K562 (cell line): ENCODE measurements at regions not wholly inside any gene's neighbourhood (a gene's known extent, or its start where the extent isn't known, plus 50 kb on each side); places are given as distances from the start of the nearest gene placed in this dataset.

Source experiments
- ATAC-seq: fragments of 200-7000 bp; cut with Tn5 transposase; 3 replicates; pipeline ENCODE4 v1.9.1; 2020; ENCODE audit warnings: moderate library complexity
- BruUV-seq: library from RNA; stranded (reverse); fragments of 400-500 nt; replicated peaks from 2 replicates; lab custom pipeline; 2021; lab: Mats Ljungman, UMichigan
- CTCF ChIA-PET: fragments of 300-600 bp; formaldehyde crosslinking; extraction: SDS; loops from one replicate; lab custom pipeline; 2021; ENCODE audit warnings: low intra/inter-chr PET ratio; lab: Yijun Ruan, JAX
- POLR2A ChIA-PET: fragments of 300-600, 350-650 bp; sonication (Branson Sonifier 250); formaldehyde crosslinking; extraction: SDS; loops from one replicate; lab custom pipeline; 2021; ENCODE audit warnings: antibody characterized with exemption, inconsistent platforms; lab: Yijun Ruan, JAX
- DNase-seq, 4 experiments: peaks; one replicate each; pipeline versions ENCODE4 v3.0.0 to v3.0.0-alpha.2; 2011 to 2018; ENCODE audit warnings: low spot score in 3 of 4, mixed read lengths in 3 of 4; ENCODE audit errors: extremely low read depth in 1 of 4
- FAIRE-seq: peaks from 2 replicates; lab custom pipeline; 2011; peaks lifted over from hg19 to GRCh38; lab: Jason Lieb, UNC
- H2AFZ ChIP-seq: 2 replicates; pipeline ENCODE4 v1.6.0; 2011; ENCODE audit warnings: low read depth, low read length, control low read depth, inconsistent platforms
- H3K27ac ChIP-seq: fragments of 200-600 bp; 3 replicates; pipeline ENCODE4 v1.8.0; 2011; ENCODE audit warnings: low read depth, mild to moderate bottlenecking, control low read depth, inconsistent platforms, low read length, moderate library complexity, mixed read lengths; ENCODE audit errors: extremely low read depth
- H3K27me3 ChIP-seq, 2 experiments: fragments of 300-600 bp in 1 of 2; 2 replicates in 1 of 2; 3 replicates in 1 of 2; pipeline versions ENCODE4 v1.6.0 to v1.8.0; 2011; ENCODE audit warnings: inconsistent platforms in 2 of 2, low read length in 2 of 2, mild to moderate bottlenecking in 1 of 2, mixed read lengths in 1 of 2, moderate library complexity in 1 of 2; ENCODE audit not compliant: control insufficient read depth in 2 of 2, insufficient read depth in 2 of 2
- H3K36me3 ChIP-seq: fragments of 300-600 bp; 3 replicates; pipeline ENCODE4 v1.8.0; 2011; ENCODE audit warnings: mild to moderate bottlenecking, low read length, inconsistent platforms; ENCODE audit not compliant: control insufficient read depth, insufficient read depth
- H3K4me1 ChIP-seq, 2 experiments: fragments of 200-600 bp in 1 of 2; replicated peaks in 1 of 2; 2 replicates in 1 of 2; 3 replicates in 1 of 2; pipeline versions ENCODE4 v1.5.1 to v1.8.0; 2011; ENCODE audit warnings: inconsistent platforms in 2 of 2, low read length in 2 of 2, mild to moderate bottlenecking in 1 of 2, mixed read lengths in 1 of 2, moderate library complexity in 1 of 2; ENCODE audit not compliant: control insufficient read depth in 2 of 2, insufficient read depth in 2 of 2
- H3K4me2 ChIP-seq: 2 replicates; pipeline ENCODE4 v1.6.1; 2011; ENCODE audit warnings: low read length, control low read depth, inconsistent platforms, mixed read lengths; ENCODE audit not compliant: insufficient read depth
- H3K4me3 ChIP-seq: fragments of 200-600 bp; sonication (generic), shearing (Covaris generic); 2 replicates; pipeline ENCODE4 v1.5.1; 2016; ENCODE audit warnings: control low read depth, inconsistent platforms
- H3K79me2 ChIP-seq: fragments of 200-600 bp; 3 replicates; pipeline ENCODE4 v1.8.0; 2011; ENCODE audit warnings: low read length, inconsistent platforms; ENCODE audit not compliant: control insufficient read depth, insufficient read depth
- H3K9ac ChIP-seq, 2 experiments: 2 replicates each; pipeline versions ENCODE4 v1.6.0 to v1.6.1; 2011; ENCODE audit warnings: low read depth in 2 of 2, low read length in 2 of 2, control low read depth in 1 of 2, inconsistent platforms in 1 of 2, mild to moderate bottlenecking in 1 of 2, mixed read lengths in 1 of 2; ENCODE audit not compliant: insufficient read depth in 1 of 2
- H3K9me1 ChIP-seq: one replicate; pipeline ENCODE4 v1.6.0; 2011; ENCODE audit warnings: inconsistent platforms, mild to moderate bottlenecking, low read length, moderate library complexity; ENCODE audit not compliant: control insufficient read depth, insufficient read depth
- H3K9me3 ChIP-seq: replicated peaks from 2 replicates; pipeline ENCODE4 v1.5.1; 2011; ENCODE audit warnings: low read depth, low read length, inconsistent platforms; ENCODE audit not compliant: control insufficient read depth, insufficient read depth
- H4K20me1 ChIP-seq: replicated peaks from 2 replicates; pipeline ENCODE4 v1.6.1; 2011; ENCODE audit warnings: low read length, inconsistent platforms, mixed read lengths; ENCODE audit not compliant: control insufficient read depth, insufficient read depth
- BCL6 ChIP-seq: fragments of 250-450 bp; sonication (Bioruptor Pico); IDR thresholded peaks from 2 replicates; pipeline ENCODE4 v1.4.0; 2020
- CBFA2T3 ChIP-seq: fragments of 450-650 bp; IDR thresholded peaks from 2 replicates; pipeline ENCODE4 v1.6.1; 2017
- FOXJ2 ChIP-seq: fragments of 200-800 bp; sonication (Bioruptor generic); IDR thresholded peaks from 2 replicates; pipeline ENCODE4 v1.6.1; 2016; ENCODE audit warnings: missing genetic modification characterization, missing compliant biosample characterization
- FOXK2 ChIP-seq, 2 experiments: fragments of 450-650 bp; IDR thresholded peaks in 1 of 2; conservative IDR thresholded peaks in 1 of 2; 2 replicates each; pipeline ENCODE4 v1.6.1; 2016; ENCODE audit warnings: low read depth in 2 of 2, mild to moderate bottlenecking in 1 of 2
- ZC3H4 ChIP-seq: sonication (generic); formaldehyde crosslinking; IDR thresholded peaks from 2 replicates; pipeline ENCODE4 v1.9.0; 2021; ENCODE audit warnings: missing genetic modification reagents, borderline replicate concordance
- ZNF764 ChIP-seq: fragments of 250-450 bp; sonication (Bioruptor Pico); IDR thresholded peaks from 2 replicates; pipeline ENCODE4 v1.4.0; 2020; ENCODE audit warnings: low read depth, mild to moderate bottlenecking, moderate library complexity
- WGBS: fragments of 100-300 bp; shearing (Covaris generic); methylation state at CpG from one replicate; pipeline ENCODE4 v1.1.6; 2016; ENCODE audit warnings: low coverage, mixed read lengths; ENCODE audit not compliant: insufficient coverage; ENCODE audit errors: missing lambda C conversion rate; 5-methylcytosine and 5-hydroxymethylcytosine counted together
- in situ Hi-C: fragments of 300-500 bp; cut with MboI; formaldehyde crosslinking; loops from 4 replicates; pipeline ENCODE4 v1.15.0; 2018; ENCODE audit warnings: inconsistent platforms, mixed read lengths
- intact Hi-C: fragments of 100-400 bp; cut with micrococcal nuclease; formaldehyde crosslinking; loops from 2 replicates; pipeline ENCODE4 v1.14.2; 2022
- TF ChIP-seq, protein P1 (sequence below), 2 experiments: IDR thresholded peaks in 1 of 2; conservative IDR thresholded peaks in 1 of 2; 2 replicates each; pipeline ENCODE4 v1.6.1; 2016; ENCODE audit warnings: low read depth in 2 of 2, mild to moderate bottlenecking in 1 of 2, missing compliant biosample characterization in 1 of 2, missing genetic modification characterization in 1 of 2, moderate library complexity in 1 of 2
- TF ChIP-seq, protein P2 (sequence below): sonication (generic); formaldehyde crosslinking; IDR thresholded peaks from 2 replicates; pipeline ENCODE4 v1.8.1; 2023; ENCODE audit warnings: mild to moderate bottlenecking, missing genetic modification reagents
- TF ChIP-seq, protein P3 (sequence below), 3 experiments: fragments of 200-800 bp in 1 of 3; fragments of 250-450 bp in 1 of 3; fragments of 450-650 bp in 1 of 3; sonication (Bioruptor Pico) in 1 of 3; sonication (Bioruptor generic) in 1 of 3; formaldehyde crosslinking in 1 of 3; IDR thresholded peaks; 2 replicates each; pipeline versions ENCODE4 v1.6.1 to v1.8.0; 2016 to 2022; ENCODE audit warnings: mild to moderate bottlenecking in 2 of 3, missing genetic modification characterization in 2 of 3, missing compliant biosample characterization in 1 of 3, moderate library complexity in 1 of 3
- TF ChIP-seq, protein P4 (sequence below): fragments of 450-650 bp; formaldehyde crosslinking; IDR thresholded peaks from 2 replicates; pipeline ENCODE4 v1.4.0; 2020; ENCODE audit warnings: mild to moderate bottlenecking, moderate library complexity

DNA sequence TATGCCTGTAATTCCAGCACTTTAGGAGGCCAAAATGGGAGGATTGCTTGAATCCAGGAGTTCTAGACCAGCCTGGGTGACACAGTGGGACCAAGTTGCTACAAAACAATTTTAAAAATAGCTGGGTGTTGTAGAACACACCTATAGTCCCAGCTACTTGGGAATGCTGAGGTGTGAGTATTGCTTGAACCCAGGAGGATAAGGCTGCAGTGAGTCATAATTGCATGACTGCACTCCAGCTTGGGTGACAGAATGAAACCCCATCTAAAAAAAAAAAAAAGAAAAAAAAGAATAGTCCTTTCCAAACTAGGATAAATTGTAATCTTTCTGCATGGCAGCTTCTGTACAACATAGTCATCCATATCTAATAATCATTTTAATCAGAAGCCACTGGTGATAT lies 270.1 kb upstream of the INTU start (continued):
- TF ChIP-seq, protein P1, sequence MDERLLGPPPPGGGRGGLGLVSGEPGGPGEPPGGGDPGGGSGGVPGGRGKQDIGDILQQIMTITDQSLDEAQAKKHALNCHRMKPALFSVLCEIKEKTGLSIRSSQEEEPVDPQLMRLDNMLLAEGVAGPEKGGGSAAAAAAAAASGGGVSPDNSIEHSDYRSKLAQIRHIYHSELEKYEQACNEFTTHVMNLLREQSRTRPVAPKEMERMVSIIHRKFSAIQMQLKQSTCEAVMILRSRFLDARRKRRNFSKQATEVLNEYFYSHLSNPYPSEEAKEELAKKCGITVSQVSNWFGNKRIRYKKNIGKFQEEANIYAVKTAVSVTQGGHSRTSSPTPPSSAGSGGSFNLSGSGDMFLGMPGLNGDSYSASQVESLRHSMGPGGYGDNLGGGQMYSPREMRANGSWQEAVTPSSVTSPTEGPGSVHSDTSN (CRISPR knock-in tag; IDR thresholded peaks at IDR 0.05; ENCODE audit: low read depth): no peak
- TF ChIP-seq, protein P1 (tag; conservative IDR thresholded peaks at IDR 0.05; ENCODE audit: low read depth): no peak
- TF ChIP-seq FOXK2 (conservative IDR thresholded peaks at IDR 0.05 in 1 of 2, IDR thresholded peaks at IDR 0.05 in 1 of 2; ENCODE audit: low read depth in 2 of 2) (no peak), FOXJ2 (tag) (no peak)

DNA sequence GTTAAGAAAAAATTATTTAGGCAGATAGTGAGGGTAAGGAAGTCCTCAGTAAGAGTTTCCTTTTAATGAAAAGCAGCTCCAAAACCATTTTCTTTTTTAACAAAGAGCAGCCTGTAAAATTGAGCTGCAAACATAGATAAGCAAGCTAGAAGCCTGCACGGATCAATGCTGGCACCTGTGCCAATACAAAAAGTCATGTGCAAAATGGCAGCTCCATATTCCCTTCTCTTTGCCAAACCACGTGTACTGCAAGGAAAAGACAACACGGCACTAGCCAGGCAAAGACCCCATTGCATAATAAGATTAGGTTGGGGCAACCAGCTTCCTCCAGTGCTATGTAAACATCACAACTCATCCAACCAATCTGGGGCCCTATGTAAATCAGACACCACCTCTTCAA lies 268.4 kb upstream of the INTU start:
- FAIRE-seq (no peak), ATAC-seq (no peak), DNase-seq (no peak)
- in situ Hi-C loops (no loop called here), intact Hi-C loops (no loop called here)
- no peak overlapping the region for H3K27ac ChIP-seq
- WGBS: 0% methylated on average over 3 of the region's 3 CpGs
- no peaks in the 10 kb centered on the region for H4K20me1 ChIP-seq
- H3K4me1 ChIP-seq: no peaks in the 10 kb centered on the region
- H3K9me3 ChIP-seq: no peaks in the 10 kb centered on the region
- H3K9ac ChIP-seq: no peak overlapping the region
- no peaks in the 10 kb centered on the region for H3K79me2 ChIP-seq
- no peak overlapping the region for H2AFZ ChIP-seq
- ChIA-PET POLR2A (interaction anchor here (0.6 kb wide), 1 partner anchor 48 kb away, joined by 5 read pairs; no protein-coding TSS in a partner anchor), CTCF (no interaction called here)
- no peaks in the 10 kb centered on the region for H3K36me3 ChIP-seq
- H3K4me2 ChIP-seq: no peak overlapping the region
- no TSS peak for BruUV-seq
- peaks cover 0 to 5% of the 10 kb centered on the region in 2 experiments; a peak in 1 of 5 replicates for H3K27me3 ChIP-seq
- no peaks in the 10 kb centered on the region for H3K9me1 ChIP-seq
- H3K4me3 ChIP-seq: no peak overlapping the region
- TF ChIP-seq, protein P2, sequence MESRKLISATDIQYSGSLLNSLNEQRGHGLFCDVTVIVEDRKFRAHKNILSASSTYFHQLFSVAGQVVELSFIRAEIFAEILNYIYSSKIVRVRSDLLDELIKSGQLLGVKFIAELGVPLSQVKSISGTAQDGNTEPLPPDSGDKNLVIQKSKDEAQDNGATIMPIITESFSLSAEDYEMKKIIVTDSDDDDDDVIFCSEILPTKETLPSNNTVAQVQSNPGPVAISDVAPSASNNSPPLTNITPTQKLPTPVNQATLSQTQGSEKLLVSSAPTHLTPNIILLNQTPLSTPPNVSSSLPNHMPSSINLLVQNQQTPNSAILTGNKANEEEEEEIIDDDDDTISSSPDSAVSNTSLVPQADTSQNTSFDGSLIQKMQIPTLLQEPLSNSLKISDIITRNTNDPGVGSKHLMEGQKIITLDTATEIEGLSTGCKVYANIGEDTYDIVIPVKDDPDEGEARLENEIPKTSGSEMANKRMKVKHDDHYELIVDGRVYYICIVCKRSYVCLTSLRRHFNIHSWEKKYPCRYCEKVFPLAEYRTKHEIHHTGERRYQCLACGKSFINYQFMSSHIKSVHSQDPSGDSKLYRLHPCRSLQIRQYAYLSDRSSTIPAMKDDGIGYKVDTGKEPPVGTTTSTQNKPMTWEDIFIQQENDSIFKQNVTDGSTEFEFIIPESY (CRISPR knock-in tag): no peak
- TF ChIP-seq, protein P3, sequence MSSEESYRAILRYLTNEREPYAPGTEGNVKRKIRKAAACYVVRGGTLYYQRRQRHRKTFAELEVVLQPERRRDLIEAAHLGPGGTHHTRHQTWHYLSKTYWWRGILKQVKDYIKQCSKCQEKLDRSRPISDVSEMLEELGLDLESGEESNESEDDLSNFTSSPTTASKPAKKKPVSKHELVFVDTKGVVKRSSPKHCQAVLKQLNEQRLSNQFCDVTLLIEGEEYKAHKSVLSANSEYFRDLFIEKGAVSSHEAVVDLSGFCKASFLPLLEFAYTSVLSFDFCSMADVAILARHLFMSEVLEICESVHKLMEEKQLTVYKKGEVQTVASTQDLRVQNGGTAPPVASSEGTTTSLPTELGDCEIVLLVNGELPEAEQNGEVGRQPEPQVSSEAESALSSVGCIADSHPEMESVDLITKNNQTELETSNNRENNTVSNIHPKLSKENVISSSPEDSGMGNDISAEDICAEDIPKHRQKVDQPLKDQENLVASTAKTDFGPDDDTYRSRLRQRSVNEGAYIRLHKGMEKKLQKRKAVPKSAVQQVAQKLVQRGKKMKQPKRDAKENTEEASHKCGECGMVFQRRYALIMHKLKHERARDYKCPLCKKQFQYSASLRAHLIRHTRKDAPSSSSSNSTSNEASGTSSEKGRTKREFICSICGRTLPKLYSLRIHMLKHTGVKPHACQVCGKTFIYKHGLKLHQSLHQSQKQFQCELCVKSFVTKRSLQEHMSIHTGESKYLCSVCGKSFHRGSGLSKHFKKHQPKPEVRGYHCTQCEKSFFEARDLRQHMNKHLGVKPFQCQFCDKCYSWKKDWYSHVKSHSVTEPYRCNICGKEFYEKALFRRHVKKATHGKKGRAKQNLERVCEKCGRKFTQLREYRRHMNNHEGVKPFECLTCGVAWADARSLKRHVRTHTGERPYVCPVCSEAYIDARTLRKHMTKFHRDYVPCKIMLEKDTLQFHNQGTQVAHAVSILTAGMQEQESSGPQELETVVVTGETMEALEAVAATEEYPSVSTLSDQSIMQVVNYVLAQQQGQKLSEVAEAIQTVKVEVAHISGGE (CRISPR knock-in tag; IDR thresholded peaks at IDR 0.05): no peak
- no peak for TF ChIP-seq ZNF764 (CRISPR knock-in tag)
- no peak for TF ChIP-seq CBFA2T3
- TF ChIP-seq BCL6: no peak
- TF ChIP-seq, protein P4, sequence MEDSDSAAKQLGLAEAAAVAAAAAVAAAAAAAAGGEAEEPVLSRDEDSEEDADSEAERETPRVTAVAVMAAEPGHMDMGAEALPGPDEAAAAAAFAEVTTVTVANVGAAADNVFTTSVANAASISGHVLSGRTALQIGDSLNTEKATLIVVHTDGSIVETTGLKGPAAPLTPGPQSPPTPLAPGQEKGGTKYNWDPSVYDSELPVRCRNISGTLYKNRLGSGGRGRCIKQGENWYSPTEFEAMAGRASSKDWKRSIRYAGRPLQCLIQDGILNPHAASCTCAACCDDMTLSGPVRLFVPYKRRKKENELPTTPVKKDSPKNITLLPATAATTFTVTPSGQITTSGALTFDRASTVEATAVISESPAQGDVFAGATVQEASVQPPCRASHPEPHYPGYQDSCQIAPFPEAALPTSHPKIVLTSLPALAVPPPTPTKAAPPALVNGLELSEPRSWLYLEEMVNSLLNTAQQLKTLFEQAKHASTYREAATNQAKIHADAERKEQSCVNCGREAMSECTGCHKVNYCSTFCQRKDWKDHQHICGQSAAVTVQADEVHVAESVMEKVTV: no peak
- TF ChIP-seq ZC3H4 (CRISPR knock-in tag): no peak
